CD4-positive, alpha-beta T cell (primary cell): ENCODE measurements at regions not wholly inside any gene's neighbourhood (a gene's known extent, or its start where the extent isn't known, plus 50 kb on each side); places are given as distances from the start of the nearest gene placed in this dataset.

Experiments
- ATAC-seq: fragments of 200-7000 bp; cut with Tn5 transposase; one replicate; pipeline ENCODE4 v1.10.0; 2022; ENCODE audit warnings: mild to moderate bottlenecking; ENCODE audit not compliant: poor library complexity
- CTCF ChIA-PET: fragments of 350-600 bp; sonication (Branson Sonifier 250); formaldehyde crosslinking; loops from one replicate; lab custom pipeline; 2021; ENCODE audit warnings: antibody characterized with exemption, inconsistent platforms; lab: Charles Lee
- POLR2A ChIA-PET: fragments of 350-600 bp; sonication (Branson Sonifier 250); formaldehyde crosslinking; loops from one replicate; lab custom pipeline; 2021; ENCODE audit warnings: antibody characterized with exemption, inconsistent platforms; lab: Charles Lee
- DNase-seq, 14 experiments: peaks; one replicate each; pipeline ENCODE4 v3.0.0-alpha.2; 2013 to 2020; ENCODE audit warnings: mixed read lengths in 2 of 14
- H3K27ac ChIP-seq, 2 donors: one replicate each; pipeline versions ENCODE4 v1.5.1 to v1.7.0; 2013; ENCODE audit warnings: low read length in 2 of 2, low read depth in 1 of 2, mild to moderate bottlenecking in 1 of 2
- H3K27me3 ChIP-seq, 2 experiments: 1 replicate in 1 of 2; 2 replicates in 1 of 2; pipeline versions ENCODE4 v1.6.1 to v1.7.0; 2013; ENCODE audit warnings: low read length in 2 of 2, control low read depth in 1 of 2, mild to moderate bottlenecking in 1 of 2, moderate library complexity in 1 of 2; ENCODE audit not compliant: insufficient read depth in 2 of 2, control insufficient read depth in 1 of 2
- H3K36me3 ChIP-seq: one replicate; pipeline ENCODE4 v1.6.1; 2013; ENCODE audit warnings: low read length, control low read depth; ENCODE audit not compliant: insufficient read depth
- H3K4me1 ChIP-seq: one replicate; pipeline ENCODE4 v1.6.1; 2013; ENCODE audit warnings: low read length, control low read depth; ENCODE audit not compliant: insufficient read depth
- H3K4me3 ChIP-seq: one replicate; pipeline ENCODE4 v1.5.1; 2013; ENCODE audit warnings: mild to moderate bottlenecking, low read length, moderate library complexity
- H3K9me3 ChIP-seq, 2 experiments: 1 replicate in 1 of 2; 2 replicates in 1 of 2; pipeline versions ENCODE4 v1.6.1 to v1.7.0; 2013; ENCODE audit warnings: low read length in 2 of 2, mild to moderate bottlenecking in 2 of 2, control low read depth in 1 of 2, moderate library complexity in 1 of 2; ENCODE audit not compliant: control insufficient read depth in 1 of 2, insufficient read depth in 1 of 2
- H3K27ac Mint-ChIP-seq: one replicate; pipeline ENCODE4 v1.8.0; 2020; ENCODE audit warnings: mixed read lengths
- H3K27me3 Mint-ChIP-seq: one replicate; pipeline ENCODE4 v1.8.0; 2021; ENCODE audit warnings: mixed read lengths
- H3K36me3 Mint-ChIP-seq: one replicate; pipeline ENCODE4 v1.8.0; 2021; ENCODE audit warnings: low read depth, mixed read lengths
- H3K4me1 Mint-ChIP-seq: one replicate; pipeline ENCODE4 v1.8.0; 2021; ENCODE audit warnings: low read depth, mixed read lengths
- H3K4me3 Mint-ChIP-seq: one replicate; pipeline ENCODE4 v1.8.0; 2020; ENCODE audit warnings: mild to moderate bottlenecking, mixed read lengths
- H3K9me3 Mint-ChIP-seq: one replicate; pipeline ENCODE4 v1.8.0; 2020; ENCODE audit warnings: mixed read lengths
- intact Hi-C, 2 experiments: fragments of 100-400 bp; cut with DNase I in 1 of 2; cut with micrococcal nuclease in 1 of 2; formaldehyde crosslinking; loops; one replicate each; pipeline versions ENCODE4 v1.15.1 to v1.9.0; 2023 to 2025; cut with DNase I, micrococcal nuclease
- TF ChIP-seq, protein P1 (sequence below): fragments of 200-600 bp; IDR thresholded peaks from one replicate; pipeline ENCODE4 v1.8.0; 2022; ENCODE audit warnings: antibody characterized with exemption, mild to moderate bottlenecking

GRCh38 chr13:104357672-104358354 lies 1291.6 kb upstream of the SLC10A2 start:
- Histone ChIP-seq H3K36me3 (no peaks in the 10 kb centered on the region), H3K9me3 (peaks cover 0 to 3% of the 10 kb centered on the region in 2 experiments), H3K4me1 (no peaks in the 10 kb centered on the region), H3K4me3 (no peak overlapping the region), H3K27ac (no peak overlapping the region), H3K27me3 (no peaks in the 10 kb centered on the region)
- no peak for ATAC-seq
- DNase-seq = no peak
- Mint-ChIP-seq H3K36me3 (no peaks in the 10 kb centered on the region), H3K9me3 (peaks cover 5% of the 10 kb centered on the region), H3K27ac (no peak overlapping the region), H3K4me3 (no peak overlapping the region), H3K4me1 (no peaks in the 10 kb centered on the region), H3K27me3 (no peaks in the 10 kb centered on the region)
- intact Hi-C loops = no loop called here
- TF ChIP-seq, protein P1, sequence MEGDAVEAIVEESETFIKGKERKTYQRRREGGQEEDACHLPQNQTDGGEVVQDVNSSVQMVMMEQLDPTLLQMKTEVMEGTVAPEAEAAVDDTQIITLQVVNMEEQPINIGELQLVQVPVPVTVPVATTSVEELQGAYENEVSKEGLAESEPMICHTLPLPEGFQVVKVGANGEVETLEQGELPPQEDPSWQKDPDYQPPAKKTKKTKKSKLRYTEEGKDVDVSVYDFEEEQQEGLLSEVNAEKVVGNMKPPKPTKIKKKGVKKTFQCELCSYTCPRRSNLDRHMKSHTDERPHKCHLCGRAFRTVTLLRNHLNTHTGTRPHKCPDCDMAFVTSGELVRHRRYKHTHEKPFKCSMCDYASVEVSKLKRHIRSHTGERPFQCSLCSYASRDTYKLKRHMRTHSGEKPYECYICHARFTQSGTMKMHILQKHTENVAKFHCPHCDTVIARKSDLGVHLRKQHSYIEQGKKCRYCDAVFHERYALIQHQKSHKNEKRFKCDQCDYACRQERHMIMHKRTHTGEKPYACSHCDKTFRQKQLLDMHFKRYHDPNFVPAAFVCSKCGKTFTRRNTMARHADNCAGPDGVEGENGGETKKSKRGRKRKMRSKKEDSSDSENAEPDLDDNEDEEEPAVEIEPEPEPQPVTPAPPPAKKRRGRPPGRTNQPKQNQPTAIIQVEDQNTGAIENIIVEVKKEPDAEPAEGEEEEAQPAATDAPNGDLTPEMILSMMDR = no peak
- ChIA-PET CTCF (no interaction called here), POLR2A (no interaction called here)

- H3K9me3 ChIP-seq = peaks cover 0 to 3% of the 10 kb centered on the region in 2 experiments
- Mint-ChIP-seq H3K36me3 (no peaks in the 10 kb centered on the region), H3K4me1 (no peaks in the 10 kb centered on the region), H3K4me3 (no peak overlapping the region), H3K9me3 (peaks cover 5% of the 10 kb centered on the region), H3K27ac (no peak overlapping the region), H3K27me3 (no peaks in the 10 kb centered on the region)
- H3K4me3 ChIP-seq = no peak overlapping the region
- DNase-seq (no peak), ATAC-seq (no peak)
- CTCF ChIA-PET = no interaction called here
- TF ChIP-seq, protein P1 = no peak
- H3K36me3 ChIP-seq = no peaks in the 10 kb centered on the region
- intact Hi-C loops = no loop called here
- H3K4me1 ChIP-seq = no peaks in the 10 kb centered on the region
- H3K27ac ChIP-seq = no peak overlapping the region
- POLR2A ChIA-PET = no interaction called here
- no peaks in the 10 kb centered on the region for H3K27me3 ChIP-seq
Measured at GRCh38 chr13:104357174-104357573, 1291.0 kb upstream of the SLC10A2 start.

DNA sequence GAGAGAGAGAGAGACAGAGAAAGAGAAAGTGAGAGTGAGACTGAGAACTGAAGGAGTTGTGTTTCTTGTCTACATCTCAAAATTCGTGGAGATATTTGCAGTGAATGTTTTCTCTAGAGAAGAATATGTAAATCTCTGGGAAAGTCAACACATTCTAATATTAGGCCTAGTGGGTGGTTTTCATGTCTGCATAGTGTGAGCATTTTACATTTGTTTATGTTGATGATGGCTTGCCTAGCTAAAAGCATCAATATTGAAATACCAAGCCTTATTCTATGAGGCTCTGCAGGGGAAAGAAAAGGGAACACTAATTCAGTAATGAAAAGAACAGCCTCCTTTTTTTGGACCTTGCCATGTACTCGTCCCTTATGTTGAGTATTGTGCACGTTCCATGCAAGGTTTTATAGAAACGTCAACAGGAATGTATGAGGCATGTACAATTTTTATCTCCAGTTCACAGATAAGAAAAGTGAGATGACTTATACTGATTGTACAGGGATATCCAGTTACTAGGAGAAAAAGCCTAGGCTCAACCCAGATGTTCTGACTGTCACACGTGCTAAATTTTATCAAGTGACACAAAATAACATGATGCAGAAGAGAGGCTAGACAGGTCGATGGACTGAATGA lies 1288.9 kb upstream of the SLC10A2 start:
- Mint-ChIP-seq H3K27me3 (no peaks in the 10 kb centered on the region), H3K9me3 (peaks cover 5% of the 10 kb centered on the region), H3K4me1 (no peaks in the 10 kb centered on the region), H3K4me3 (no peak overlapping the region), H3K36me3 (no peaks in the 10 kb centered on the region), H3K27ac (no peak overlapping the region)
- TF ChIP-seq, protein P1 = no peak
- Histone ChIP-seq H3K27me3 (no peaks in the 10 kb centered on the region), H3K9me3 (peaks cover 0 to 3% of the 10 kb centered on the region in 2 experiments), H3K4me1 (no peaks in the 10 kb centered on the region), H3K4me3 (no peak overlapping the region), H3K27ac (no peak overlapping the region), H3K36me3 (no peaks in the 10 kb centered on the region)
- ChIA-PET CTCF (no interaction called here), POLR2A (no interaction called here)
- ATAC-seq (no peak), DNase-seq (no peak)
- intact Hi-C loops = no loop called here
